IMR-90 (cell line): ENCODE measurements at regions not wholly inside any gene's neighbourhood (a gene's known extent, or its start where the extent isn't known, plus 50 kb on each side); places are given as distances from the start of the nearest gene placed in this dataset.

Source experiments
- ATAC-seq: fragments of 200-7000 bp; cut with Tn5 transposase; 2 replicates; pipeline ENCODE4 v1.9.1; 2020; ENCODE audit warnings: low read depth, mild to moderate bottlenecking, moderate library complexity
- BruUV-seq: library from RNA; stranded (reverse); fragments of 400-500 nt; replicated peaks from 2 replicates; lab custom pipeline; 2021; lab: Mats Ljungman, UMichigan
- CTCF ChIA-PET: fragments of 300-600 bp; formaldehyde crosslinking; extraction: SDS; loops from one replicate; lab custom pipeline; 2021; ENCODE audit warnings: antibody characterized with exemption; lab: Yijun Ruan, JAX
- POLR2A ChIA-PET: fragments of 300-600 bp; sonication (Branson Sonifier 250); formaldehyde crosslinking; loops from one replicate; lab custom pipeline; 2022; ENCODE audit warnings: antibody characterized with exemption; ENCODE audit not compliant: unreplicated experiment; lab: Charles Lee
- DNase-seq: peaks from one replicate; pipeline ENCODE4 v3.0.0; 2013
- H2AFZ ChIP-seq: replicated peaks from 2 replicates; pipeline ENCODE3; 2013; ENCODE audit warnings: low read length, mild to moderate bottlenecking; ENCODE audit not compliant: poor library complexity
- H2AK5ac ChIP-seq: 2 replicates; pipeline ENCODE4 v1.6.1; 2013; ENCODE audit warnings: low read depth, low read length, inconsistent platforms
- H2AK9ac ChIP-seq: replicated peaks from 2 replicates; pipeline ENCODE3; 2013; ENCODE audit warnings: mild to moderate bottlenecking, low read depth, low read length, moderate library complexity; ENCODE audit not compliant: poor library complexity
- H2BK120ac ChIP-seq: 2 replicates; pipeline ENCODE4 v1.6.1; 2013; ENCODE audit warnings: low read depth, low read length, inconsistent platforms
- H2BK15ac ChIP-seq: 3 replicates; pipeline ENCODE4 v1.6.1; 2013; ENCODE audit warnings: low read depth, low read length, inconsistent platforms
- H2BK20ac ChIP-seq: 2 replicates; pipeline ENCODE4 v1.6.1; 2013; ENCODE audit warnings: low read depth, mild to moderate bottlenecking, inconsistent platforms, low read length, moderate library complexity
- H2BK5ac ChIP-seq: 2 replicates; pipeline ENCODE4 v1.6.1; 2013; ENCODE audit warnings: mild to moderate bottlenecking, low read depth, low read length, inconsistent platforms; ENCODE audit not compliant: poor library complexity, severe bottlenecking
- H3K14ac ChIP-seq: replicated peaks from 2 replicates; pipeline ENCODE4 v1.6.1; 2013; ENCODE audit warnings: low read depth, low read length, inconsistent platforms
- H3K18ac ChIP-seq: 2 replicates; pipeline ENCODE4 v1.6.1; 2013; ENCODE audit warnings: low read depth, low read length, control low read depth
- H3K23ac ChIP-seq: 2 replicates; pipeline ENCODE4 v1.6.1; 2013; ENCODE audit warnings: low read depth, low read length, inconsistent platforms
- H3K27ac ChIP-seq: 2 replicates; pipeline ENCODE4 v1.5.1; 2013; ENCODE audit warnings: mild to moderate bottlenecking, control low read depth, low read length; ENCODE audit not compliant: insufficient read depth
- H3K27me3 ChIP-seq: 2 replicates; pipeline ENCODE4 v1.6.1; 2013; ENCODE audit warnings: low read length; ENCODE audit not compliant: control insufficient read depth, insufficient read depth
- H3K36me3 ChIP-seq: 2 replicates; pipeline ENCODE4 v1.6.1; 2013; ENCODE audit warnings: low read length, mixed read lengths; ENCODE audit not compliant: control insufficient read depth, insufficient read depth
- H3K4ac ChIP-seq: 2 replicates; pipeline ENCODE4 v1.6.1; 2013; ENCODE audit warnings: low read depth, low read length, inconsistent platforms
- H3K4me1 ChIP-seq: 2 replicates; pipeline ENCODE4 v1.6.1; 2013; ENCODE audit warnings: low read length, mixed read lengths; ENCODE audit not compliant: control insufficient read depth, insufficient read depth
- H3K4me2 ChIP-seq: 2 replicates; pipeline ENCODE4 v1.6.1; 2013; ENCODE audit warnings: low read depth, mild to moderate bottlenecking, control low read depth, low read length, moderate library complexity
- H3K4me3 ChIP-seq: 2 replicates; pipeline ENCODE4 v1.5.1; 2013; ENCODE audit warnings: low read depth, mild to moderate bottlenecking, control low read depth, low read length, moderate library complexity; ENCODE audit not compliant: insufficient read depth
- H3K56ac ChIP-seq: 2 replicates; pipeline ENCODE4 v1.6.1; 2013; ENCODE audit warnings: low read length, inconsistent platforms; ENCODE audit not compliant: insufficient read depth; ENCODE audit errors: extremely low read depth
- H3K79me1 ChIP-seq, 2 experiments: 2 replicates each; pipeline ENCODE4 v1.6.1; 2013; ENCODE audit warnings: low read length in 2 of 2, inconsistent platforms in 1 of 2, low read depth in 1 of 2
- H3K9ac ChIP-seq: 2 replicates; pipeline ENCODE4 v1.6.1; 2013; ENCODE audit warnings: low read depth, low read length, control low read depth
- H3K9me1 ChIP-seq: 2 replicates; pipeline ENCODE4 v1.6.1; 2013; ENCODE audit warnings: low read length, inconsistent platforms; ENCODE audit not compliant: insufficient read depth
- H3K9me3 ChIP-seq: 2 replicates; pipeline ENCODE4 v1.6.1; 2013; ENCODE audit warnings: low read length; ENCODE audit not compliant: control insufficient read depth, insufficient read depth
- H4K20me1 ChIP-seq: 2 replicates; pipeline ENCODE4 v1.6.1; 2013; ENCODE audit warnings: low read length, inconsistent platforms; ENCODE audit not compliant: insufficient read depth
- H4K5ac ChIP-seq: 2 replicates; pipeline ENCODE4 v1.6.1; 2013; ENCODE audit warnings: mild to moderate bottlenecking, low read depth, low read length, control low read depth
- H4K8ac ChIP-seq, 2 experiments: 2 replicates each; pipeline ENCODE4 v1.6.1; 2013; ENCODE audit warnings: low read depth in 2 of 2, low read length in 2 of 2, control low read depth in 1 of 2, inconsistent platforms in 1 of 2
- H4K91ac ChIP-seq: 2 replicates; pipeline ENCODE4 v1.6.1; 2013; ENCODE audit warnings: low read depth, low read length, inconsistent platforms; ENCODE audit not compliant: insufficient read depth
- BHLHE40 ChIP-seq: fragments of 150-350 bp; IDR thresholded peaks from 2 replicates; pipeline ENCODE4 v1.6.1; 2016; ENCODE audit warnings: mild to moderate bottlenecking, low read depth, low read length
- CEBPB ChIP-seq: IDR thresholded peaks from 2 replicates; pipeline ENCODE4 v1.6.1; 2012; ENCODE audit warnings: low read depth, low read length, improper control_type of control experiment
- CHD1 ChIP-seq: IDR thresholded peaks from 2 replicates; pipeline ENCODE4 v1.6.1; 2012; ENCODE audit warnings: low read depth, low read length, improper control_type of control experiment
- CTCF ChIP-seq: conservative IDR thresholded peaks from 2 replicates; pipeline ENCODE4 v1.5.1; 2012; ENCODE audit warnings: mild to moderate bottlenecking, low read depth, low read length, improper control_type of control experiment
- FOS ChIP-seq: fragments of 150-350 bp; IDR thresholded peaks from 2 replicates; pipeline ENCODE4 v1.6.1; 2016; ENCODE audit warnings: low read depth, low read length
- MAFK ChIP-seq: IDR thresholded peaks from 2 replicates; pipeline ENCODE4 v1.6.1; 2012; ENCODE audit warnings: low read depth, low read length, improper control_type of control experiment
- MAZ ChIP-seq: IDR thresholded peaks from 2 replicates; pipeline ENCODE4 v1.6.1; 2012; ENCODE audit warnings: low read depth, mild to moderate bottlenecking, low read length, improper control_type of control experiment, moderate library complexity, borderline replicate concordance
- MXI1 ChIP-seq: IDR thresholded peaks from 2 replicates; pipeline ENCODE4 v1.6.1; 2012; ENCODE audit warnings: low read depth, mild to moderate bottlenecking, low read length, moderate library complexity, borderline replicate concordance
- NFE2L2 ChIP-seq: fragments of 150-350 bp; IDR thresholded peaks from 2 replicates; pipeline ENCODE4 v1.6.1; 2016; ENCODE audit warnings: low read depth, mild to moderate bottlenecking, low read length
- POLR2A ChIP-seq: IDR thresholded peaks from 2 replicates; pipeline ENCODE4 v1.6.1; 2012; ENCODE audit warnings: mild to moderate bottlenecking, low read depth, low read length
- RAD21 ChIP-seq: IDR thresholded peaks from 2 replicates; pipeline ENCODE4 v1.6.1; 2012; ENCODE audit warnings: low read length, improper control_type of control experiment
- RCOR1 ChIP-seq: IDR thresholded peaks from 2 replicates; pipeline ENCODE4 v1.6.1; 2012; ENCODE audit warnings: mild to moderate bottlenecking, low read length, improper control_type of control experiment; ENCODE audit not compliant: insufficient replicate concordance
- RFX5 ChIP-seq: IDR thresholded peaks from 2 replicates; pipeline ENCODE4 v1.8.0; 2012; ENCODE audit warnings: low read depth, mild to moderate bottlenecking, low read length, moderate library complexity
- SMC3 ChIP-seq: fragments of 150-350 bp; IDR thresholded peaks from 2 replicates; pipeline ENCODE4 v1.6.1; 2016; ENCODE audit warnings: low read depth, mild to moderate bottlenecking, antibody characterized with exemption, low read length, moderate library complexity
- WGBS, 2 experiments: methylation state at CpG; one replicate each; pipeline versions ENCODE4 v1.1.5 to v1.1.7; 2013; ENCODE audit warnings: missing lambda C conversion rate in 2 of 2; ENCODE audit not compliant: insufficient read length in 1 of 2; ENCODE audit errors: extremely low coverage in 2 of 2; 5-methylcytosine and 5-hydroxymethylcytosine counted together
- dilution Hi-C: fragments of 300-500 bp; cut with HindIII; formaldehyde crosslinking; loops from one replicate; pipeline ENCODE4 v1.14.3; 2018; ENCODE audit warnings: low sequenced_read_pairs; ENCODE audit not compliant: unreplicated experiment
- in situ Hi-C: fragments of 300-500 bp; cut with MboI; formaldehyde crosslinking; loops from 3 replicates; pipeline ENCODE4 v1.14.3; 2019; ENCODE audit warnings: low sequenced_read_pairs, inconsistent platforms, mixed read lengths
- intact Hi-C: fragments of 100-400 bp; cut with micrococcal nuclease; formaldehyde crosslinking; loops from 2 replicates; pipeline ENCODE4 v1.10.0; 2022
- TF ChIP-seq, protein P1 (sequence below): fragments of 150-350 bp; IDR thresholded peaks from 2 replicates; pipeline ENCODE4 v1.6.1; 2016; ENCODE audit warnings: low read depth, mild to moderate bottlenecking, low read length, moderate library complexity, borderline replicate concordance
- TF ChIP-seq, protein P2 (sequence below): fragments of 150-350 bp; IDR thresholded peaks from 2 replicates; pipeline ENCODE4 v1.6.1; 2017; ENCODE audit warnings: mild to moderate bottlenecking, antibody characterized with exemption, low read length, low read depth

GRCh38 chr1:29629814-29630516, 393.6 kb downstream of the PTPRU start:
- BruUV-seq = no TSS peak
- no peak overlapping the region for H3K4me2 ChIP-seq
- 0 out of 2 replicates have a peak, but pooled peaks cover 3% of the 10 kb centered on the region for H3K9me3 ChIP-seq
- CTCF ChIA-PET = interaction anchor here (0.6 kb wide), 1 partner anchor 22 kb away, joined by 3 read pairs; no protein-coding TSS in a partner anchor
- no peak overlapping the region for H2BK20ac ChIP-seq
- H3K27me3 ChIP-seq = 0 out of 2 replicates have a peak, but pooled peaks cover 3% of the 10 kb centered on the region
- in situ Hi-C loops (no loop called here), dilution Hi-C loops (no loop called here), intact Hi-C loops (no loop called here)
- no peaks in the 10 kb centered on the region; the same call in 1 of the 2 replicates for H4K20me1 ChIP-seq
- no peak overlapping the region for H2BK120ac ChIP-seq
- no peak overlapping the region for H3K56ac ChIP-seq
- H4K91ac ChIP-seq = no peak overlapping the region
- H2AK9ac ChIP-seq = no peak overlapping the region
- peak overlapping the region; percentile 22; the same call in 1 of the 2 replicates for H2AK5ac ChIP-seq
- H4K5ac ChIP-seq = no peak overlapping the region
- H3K9ac ChIP-seq = no peak overlapping the region
- H3K14ac ChIP-seq = no peak overlapping the region
- H3K18ac ChIP-seq = no peak overlapping the region
- no peaks in the 10 kb centered on the region for H3K36me3 ChIP-seq
- ATAC-seq = no peak
- no peak overlapping the region for H2BK5ac ChIP-seq
- 93% methylated on average over 5 of the region's 8 CpGs; no CpG with 5 or more reads in 1 of the 2 experiments for WGBS, 2 experiments
- no peak overlapping the region for H3K4me3 ChIP-seq
- H3K4ac ChIP-seq = no peak overlapping the region
- no peak overlapping the region for H4K8ac ChIP-seq
- H3K23ac ChIP-seq = no peak overlapping the region
- peaks cover 8% of the 10 kb centered on the region for H3K4me1 ChIP-seq
- POLR2A ChIA-PET = no interaction called here
- H3K9me1 ChIP-seq = no peaks in the 10 kb centered on the region
- H3K79me1 ChIP-seq = no peaks in the 10 kb centered on the region
- no peak overlapping the region for H2BK15ac ChIP-seq
- TF ChIP-seq CTCF = no peak
- no peak for TF ChIP-seq RFX5
- no peak for TF ChIP-seq RAD21
- TF ChIP-seq, protein P1, sequence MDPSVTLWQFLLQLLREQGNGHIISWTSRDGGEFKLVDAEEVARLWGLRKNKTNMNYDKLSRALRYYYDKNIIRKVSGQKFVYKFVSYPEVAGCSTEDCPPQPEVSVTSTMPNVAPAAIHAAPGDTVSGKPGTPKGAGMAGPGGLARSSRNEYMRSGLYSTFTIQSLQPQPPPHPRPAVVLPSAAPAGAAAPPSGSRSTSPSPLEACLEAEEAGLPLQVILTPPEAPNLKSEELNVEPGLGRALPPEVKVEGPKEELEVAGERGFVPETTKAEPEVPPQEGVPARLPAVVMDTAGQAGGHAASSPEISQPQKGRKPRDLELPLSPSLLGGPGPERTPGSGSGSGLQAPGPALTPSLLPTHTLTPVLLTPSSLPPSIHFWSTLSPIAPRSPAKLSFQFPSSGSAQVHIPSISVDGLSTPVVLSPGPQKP = no peak
- no peak for TF ChIP-seq CEBPB
- TF ChIP-seq MAFK = no peak
- TF ChIP-seq SMC3 = no peak
- TF ChIP-seq, protein P2, sequence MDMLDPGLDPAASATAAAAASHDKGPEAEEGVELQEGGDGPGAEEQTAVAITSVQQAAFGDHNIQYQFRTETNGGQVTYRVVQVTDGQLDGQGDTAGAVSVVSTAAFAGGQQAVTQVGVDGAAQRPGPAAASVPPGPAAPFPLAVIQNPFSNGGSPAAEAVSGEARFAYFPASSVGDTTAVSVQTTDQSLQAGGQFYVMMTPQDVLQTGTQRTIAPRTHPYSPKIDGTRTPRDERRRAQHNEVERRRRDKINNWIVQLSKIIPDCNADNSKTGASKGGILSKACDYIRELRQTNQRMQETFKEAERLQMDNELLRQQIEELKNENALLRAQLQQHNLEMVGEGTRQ = no peak
- no peak for TF ChIP-seq RCOR1
- no peak for TF ChIP-seq NFE2L2
- TF ChIP-seq MXI1 = no peak
- no peak for TF ChIP-seq MAZ
- no peak for TF ChIP-seq CHD1
- TF ChIP-seq POLR2A = no peak
- no peak for TF ChIP-seq FOS
- TF ChIP-seq BHLHE40 = no peak
- no peak overlapping the region for H3K27ac ChIP-seq
- no peak overlapping the region for H2AFZ ChIP-seq
- no peak for DNase-seq
